K562 (cell line): ENCODE measurements at regions not wholly inside any gene's neighbourhood (a gene's known extent, or its start where the extent isn't known, plus 50 kb on each side); places are given as distances from the start of the nearest gene placed in this dataset.

Experiments used
- CHD1 ChIP-seq: fragments of 200-600 bp; sonication (generic); IDR thresholded peaks from one replicate; pipeline ENCODE4 v1.6.1; 2012; ENCODE audit warnings: mild to moderate bottlenecking, moderate library complexity, low read length, inconsistent platforms
- CTCF ChIP-seq, 3 experiments: IDR thresholded peaks in 2 of 3; conservative IDR thresholded peaks in 1 of 3; 2 replicates each; pipeline ENCODE4 v1.5.1; 2011 to 2012; ENCODE audit warnings: low read length in 3 of 3, mild to moderate bottlenecking in 3 of 3, control low read depth in 2 of 3, improper control_type of control experiment in 1 of 3, inconsistent platforms in 1 of 3, low read depth in 1 of 3, mixed read lengths in 1 of 3, moderate library complexity in 1 of 3; ENCODE audit not compliant: insufficient read depth in 2 of 3
- EZH2 ChIP-seq: IDR thresholded peaks from 2 replicates; pipeline ENCODE4 v1.6.1; 2012; ENCODE audit warnings: low read depth, mild to moderate bottlenecking, inconsistent platforms, low read length, borderline replicate concordance
- YY1 ChIP-seq, 3 experiments: IDR thresholded peaks; 2 replicates each; pipeline ENCODE4 v1.6.1; 2011; ENCODE audit warnings: low read length in 2 of 3, mild to moderate bottlenecking in 2 of 3, moderate library complexity in 2 of 3, borderline replicate concordance in 1 of 3, control low read depth in 1 of 3, low read depth in 1 of 3; ENCODE audit not compliant: insufficient read depth in 3 of 3, insufficient replicate concordance in 2 of 3, control insufficient read depth in 1 of 3, insufficient read length in 1 of 3; ENCODE audit errors: extremely low read depth in 1 of 3
- TF ChIP-seq, protein P1 (sequence below): fragments of 250-450 bp; sonication (Bioruptor Pico); IDR thresholded peaks from 2 replicates; pipeline ENCODE4 v1.6.1; 2021; ENCODE audit warnings: mild to moderate bottlenecking

GRCh38 chr7:79563821-79564522 lies 110.5 kb upstream of the MAGI2 start:
- TF ChIP-seq YY1 (IDR thresholded peaks at IDR 0.05; ENCODE audit: borderline replicate concordance in 1 of 3, control insufficient read depth in 1 of 3, extremely low read depth in 1 of 3, insufficient read depth in 3 of 3, insufficient read length in 1 of 3, insufficient replicate concordance in 2 of 3, low read depth in 1 of 3, low read length in 2 of 3) = no peak
- no peak for TF ChIP-seq CTCF (IDR thresholded peaks at IDR 0.05 in 2 of 3, conservative IDR thresholded peaks at IDR 0.05 in 1 of 3; ENCODE audit: insufficient read depth in 2 of 3, low read depth in 1 of 3, low read length in 3 of 3)
- no peak for TF ChIP-seq CHD1
- TF ChIP-seq, protein P1, sequence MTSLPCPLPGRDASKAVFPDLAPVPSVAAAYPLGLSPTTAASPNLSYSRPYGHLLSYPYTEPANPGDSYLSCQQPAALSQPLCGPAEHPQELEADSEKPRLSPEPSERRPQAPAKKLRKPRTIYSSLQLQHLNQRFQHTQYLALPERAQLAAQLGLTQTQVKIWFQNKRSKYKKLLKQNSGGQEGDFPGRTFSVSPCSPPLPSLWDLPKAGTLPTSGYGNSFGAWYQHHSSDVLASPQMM (CRISPR knock-in tag) = no peak
- TF ChIP-seq EZH2 = no peak
